ENCODE measurements at regions not wholly inside any gene's neighbourhood (a gene's known extent, or its start where the extent isn't known, plus 50 kb on each side); places are given as distances from the start of the nearest gene placed in this dataset.
"Not testable (repeated sequence)": the region's sequence is repeated elsewhere in the genome, so short reads cannot be mapped to it uniquely, and the experiment has no call there.

- intact Hi-C loops (cut with DNase I, micrococcal nuclease), result no loop called here
- no peaks in the 10 kb centered on the region for H3K9me3 Mint-ChIP-seq (ENCODE audit: low read depth)
- POLR2A ChIA-PET, result no interaction called here
- no peaks in the 10 kb centered on the region for H3K36me3 Mint-ChIP-seq (ENCODE audit: low read depth)
- peaks cover 13% of the 10 kb centered on the region for H3K27me3 Mint-ChIP-seq
- H3K27ac Mint-ChIP-seq, result no peak overlapping the region
- CTCF ChIA-PET, result no interaction called here
- ATAC-seq, result no peak
- H3K4me3 Mint-ChIP-seq, result no peak overlapping the region
- DNase-seq, result no peak
- no peaks in the 10 kb centered on the region for H3K4me1 Mint-ChIP-seq
Measured at GRCh38 chr1:47593013-47593568, 155.2 kb downstream of the FOXD2 start.

GRCh38 chr1:47593598-47594285, 155.9 kb downstream of the FOXD2 start:
- ATAC-seq, result no peak
- Mint-ChIP-seq H3K36me3 (ENCODE audit: low read depth) (no peaks in the 10 kb centered on the region), H3K9me3 (ENCODE audit: low read depth) (no peaks in the 10 kb centered on the region), H3K4me1 (no peaks in the 10 kb centered on the region), H3K27me3 (peaks cover 17% of the 10 kb centered on the region), H3K4me3 (no peak overlapping the region), H3K27ac (no peak overlapping the region)
- POLR2A ChIA-PET, result no interaction called here
- CTCF ChIA-PET, result no interaction called here
- intact Hi-C loops (cut with DNase I, micrococcal nuclease), result no loop called here
- no peak for DNase-seq

- Mint-ChIP-seq H3K4me3 (no peak overlapping the region), H3K9me3 (ENCODE audit: low read depth) (peaks cover 5% of the 10 kb centered on the region), H3K4me1 (no peaks in the 10 kb centered on the region), H3K27ac (no peak overlapping the region), H3K36me3 (ENCODE audit: low read depth) (no peaks in the 10 kb centered on the region), H3K27me3 (peaks cover 22% of the 10 kb centered on the region)
- intact Hi-C loops (cut with DNase I, micrococcal nuclease), result no loop called here
- DNase-seq, result no peak
- ChIA-PET POLR2A (no interaction called here), CTCF (interaction anchor here (0.6 kb wide), 1 partner anchor 11 kb away, joined by 3 read pairs; no protein-coding TSS in a partner anchor)
- ATAC-seq, result no peak
Measured at GRCh38 chr1:47594627-47595026, 156.8 kb downstream of the FOXD2 start.

GRCh38 chr1:47596328-47596727, 158.5 kb downstream of the FOXD2 start:
- no peaks in the 10 kb centered on the region for H3K36me3 Mint-ChIP-seq (ENCODE audit: low read depth)
- POLR2A ChIA-PET, result no interaction called here
- ATAC-seq, result no peak
- no peak overlapping the region for H3K4me3 Mint-ChIP-seq
- DNase-seq, result no peak
- H3K9me3 Mint-ChIP-seq (ENCODE audit: low read depth), result peaks cover 9% of the 10 kb centered on the region
- intact Hi-C loops (cut with DNase I, micrococcal nuclease), result no loop called here
- H3K4me1 Mint-ChIP-seq, result no peaks in the 10 kb centered on the region
- no peak overlapping the region for H3K27ac Mint-ChIP-seq
- CTCF ChIA-PET, result no interaction called here
- H3K27me3 Mint-ChIP-seq, result peaks cover 22% of the 10 kb centered on the region

- H3K4me3 Mint-ChIP-seq, result no peak overlapping the region
- peaks cover 2% of the 10 kb centered on the region for H3K36me3 Mint-ChIP-seq (ENCODE audit: low read depth)
- peaks cover 19% of the 10 kb centered on the region for H3K9me3 Mint-ChIP-seq (ENCODE audit: low read depth)
- ATAC-seq, result no peak
- no peaks in the 10 kb centered on the region for H3K4me1 Mint-ChIP-seq
- intact Hi-C loops (cut with DNase I, micrococcal nuclease), result no loop called here
- ChIA-PET POLR2A (no interaction called here), CTCF (no interaction called here)
- H3K27me3 Mint-ChIP-seq, result peaks cover 22% of the 10 kb centered on the region
- no peak for DNase-seq
- H3K27ac Mint-ChIP-seq, result no peak overlapping the region
Measured at GRCh38 chr1:47598357-47598756, 160.5 kb downstream of the FOXD2 start.

GRCh38 chr1:47599777-47600176, 161.9 kb downstream of the FOXD2 start:
- ChIA-PET POLR2A (no interaction called here), CTCF (no interaction called here)
- H3K4me1 Mint-ChIP-seq, result no peaks in the 10 kb centered on the region
- H3K4me3 Mint-ChIP-seq, result no peak overlapping the region
- ATAC-seq (no peak), DNase-seq (no peak)
- H3K27me3 Mint-ChIP-seq, result peaks cover 17% of the 10 kb centered on the region
- intact Hi-C loops (cut with DNase I, micrococcal nuclease), result no loop called here
- H3K27ac Mint-ChIP-seq, result no peak overlapping the region
- H3K9me3 Mint-ChIP-seq (ENCODE audit: low read depth), result peaks cover 24% of the 10 kb centered on the region
- H3K36me3 Mint-ChIP-seq (ENCODE audit: low read depth), result peaks cover 2% of the 10 kb centered on the region

GRCh38 chr1:47602491-47602890, 164.6 kb downstream of the FOXD2 start:
- CTCF ChIA-PET, result interaction anchor here (1.2 kb wide), 1 partner anchor 124 kb away, joined by 3 read pairs; no protein-coding TSS in a partner anchor
- H3K4me3 Mint-ChIP-seq; H3K4me1 Mint-ChIP-seq; H3K27ac Mint-ChIP-seq; POLR2A ChIA-PET; intact Hi-C loops (cut with DNase I, micrococcal nuclease); ATAC-seq; DNase-seq; H3K36me3 Mint-ChIP-seq (ENCODE audit: low read depth): not testable (repeated sequence)
- Mint-ChIP-seq H3K9me3 (ENCODE audit: low read depth) (peaks cover 31% of the 10 kb centered on the region), H3K27me3 (peaks cover 17% of the 10 kb centered on the region)

GRCh38 chr1:47604869-47605268, 167.0 kb downstream of the FOXD2 start:
- H3K27ac Mint-ChIP-seq; H3K36me3 Mint-ChIP-seq (ENCODE audit: low read depth); intact Hi-C loops (cut with DNase I, micrococcal nuclease); H3K4me1 Mint-ChIP-seq; CTCF ChIA-PET; POLR2A ChIA-PET; H3K4me3 Mint-ChIP-seq; ATAC-seq; DNase-seq: not testable (repeated sequence)
- peaks cover 29% of the 10 kb centered on the region for H3K9me3 Mint-ChIP-seq (ENCODE audit: low read depth)
- peaks cover 19% of the 10 kb centered on the region for H3K27me3 Mint-ChIP-seq

- intact Hi-C loops (cut with DNase I, micrococcal nuclease), result no loop called here
- POLR2A ChIA-PET, result no interaction called here
- no peaks in the 10 kb centered on the region for H3K4me1 Mint-ChIP-seq
- H3K4me3 Mint-ChIP-seq, result no peak overlapping the region
- no peak for ATAC-seq
- peaks cover 27% of the 10 kb centered on the region for H3K27me3 Mint-ChIP-seq
- peaks cover 15% of the 10 kb centered on the region for H3K9me3 Mint-ChIP-seq (ENCODE audit: low read depth)
- CTCF ChIA-PET, result no interaction called here
- no peak overlapping the region for H3K27ac Mint-ChIP-seq
- no peaks in the 10 kb centered on the region for H3K36me3 Mint-ChIP-seq (ENCODE audit: low read depth)
- DNase-seq, result no peak
Measured at GRCh38 chr1:47608296-47608875, 170.5 kb downstream of the FOXD2 start.

- Mint-ChIP-seq H3K36me3 (ENCODE audit: low read depth) (no peaks in the 10 kb centered on the region), H3K4me1 (no peaks in the 10 kb centered on the region), H3K9me3 (ENCODE audit: low read depth) (peaks cover 4% of the 10 kb centered on the region), H3K4me3 (no peak overlapping the region), H3K27ac (no peak overlapping the region), H3K27me3 (peaks cover 28% of the 10 kb centered on the region)
- DNase-seq (no peak), ATAC-seq (no peak)
- intact Hi-C loops (cut with DNase I, micrococcal nuclease), result no loop called here
- CTCF ChIA-PET, result no interaction called here
- POLR2A ChIA-PET, result no interaction called here
Measured at GRCh38 chr1:47611992-47612391, 174.1 kb downstream of the FOXD2 start.

- no peak overlapping the region for H3K27ac Mint-ChIP-seq
- POLR2A ChIA-PET, result no interaction called here
- H3K4me3 Mint-ChIP-seq, result no peak overlapping the region
- CTCF ChIA-PET, result interaction anchor here (0.6 kb wide), 1 partner anchor 177 kb away, joined by 3 read pairs; no protein-coding TSS in a partner anchor
- no peaks in the 10 kb centered on the region for H3K4me1 Mint-ChIP-seq
- no peak for DNase-seq
- intact Hi-C loops (cut with DNase I, micrococcal nuclease), result no loop called here
- no peaks in the 10 kb centered on the region for H3K36me3 Mint-ChIP-seq (ENCODE audit: low read depth)
- no peak for ATAC-seq
- H3K9me3 Mint-ChIP-seq (ENCODE audit: low read depth), result peaks cover 4% of the 10 kb centered on the region
- H3K27me3 Mint-ChIP-seq, result peaks cover 34% of the 10 kb centered on the region
Measured at GRCh38 chr1:47612819-47613218, 175.0 kb downstream of the FOXD2 start.

- CTCF ChIA-PET, result no interaction called here
- peaks cover 17% of the 10 kb centered on the region for H3K27me3 Mint-ChIP-seq
- POLR2A ChIA-PET, result no interaction called here
- no peaks in the 10 kb centered on the region for H3K36me3 Mint-ChIP-seq (ENCODE audit: low read depth)
- DNase-seq (no peak), ATAC-seq (no peak)
- H3K27ac Mint-ChIP-seq, result no peak overlapping the region
- no peaks in the 10 kb centered on the region for H3K9me3 Mint-ChIP-seq (ENCODE audit: low read depth)
- no peaks in the 10 kb centered on the region for H3K4me1 Mint-ChIP-seq
- H3K4me3 Mint-ChIP-seq, result no peak overlapping the region
- intact Hi-C loops (cut with DNase I, micrococcal nuclease), result no loop called here
Measured at GRCh38 chr1:47616036-47616435, 178.2 kb downstream of the FOXD2 start.

Measured in activated CD4-positive, alpha-beta T cell treated with anti-CD3 and anti-CD28 coated beads for 36 hours (primary cell).